OCI-LY1 (cell line): ENCODE measurements at regions not wholly inside any gene's neighbourhood (a gene's known extent, or its start where the extent isn't known, plus 50 kb on each side); places are given as distances from the start of the nearest gene placed in this dataset.

Experiments
- H2AFZ ChIP-seq: fragments of 200-600 bp; sonication (generic), shearing (Covaris generic); 2 replicates; pipeline ENCODE4 v1.6.0; 2014; ENCODE audit warnings: antibody characterized with exemption, mild to moderate bottlenecking, low read length
- H3F3A ChIP-seq: fragments of 200-600 bp; sonication (generic), shearing (Covaris generic); 2 replicates; pipeline ENCODE4 v1.6.0; 2014; ENCODE audit warnings: mild to moderate bottlenecking, antibody characterized with exemption, low read length, moderate library complexity; ENCODE audit not compliant: insufficient read depth
- H3K27ac ChIP-seq: fragments of 200-600 bp; sonication (generic); 2 replicates; pipeline ENCODE4 v1.5.1; 2014; ENCODE audit warnings: low read length, mixed run types, mild to moderate bottlenecking, low read depth; ENCODE audit not compliant: poor library complexity, severe bottlenecking
- H3K27me3 ChIP-seq: fragments of 200-600 bp; sonication (generic); 2 replicates; pipeline ENCODE4 v1.6.0; 2014; ENCODE audit warnings: antibody characterized with exemption, mild to moderate bottlenecking, low read length, moderate library complexity; ENCODE audit not compliant: insufficient read depth
- H3K36me3 ChIP-seq: fragments of 200-600 bp; sonication (generic); 2 replicates; pipeline ENCODE4 v1.6.1; 2014; ENCODE audit warnings: mild to moderate bottlenecking, antibody characterized with exemption, low read length, moderate library complexity, mixed read lengths; ENCODE audit not compliant: insufficient read depth
- H3K4me1 ChIP-seq: fragments of 200-600 bp; sonication (generic); 2 replicates; pipeline ENCODE4 v1.5.1; 2014; ENCODE audit warnings: mild to moderate bottlenecking, low read length, moderate library complexity; ENCODE audit not compliant: insufficient read depth, severe bottlenecking
- H3K4me2 ChIP-seq: fragments of 200-600 bp; sonication (generic), shearing (Covaris generic); 2 replicates; pipeline ENCODE4 v1.6.1; 2014; ENCODE audit warnings: low read length
- H3K4me3 ChIP-seq: fragments of 200-600 bp; sonication (generic); 2 replicates; pipeline ENCODE4 v1.5.1; 2014; ENCODE audit warnings: low read length, low read depth, mild to moderate bottlenecking, mixed read lengths; ENCODE audit not compliant: poor library complexity, severe bottlenecking
- H3K79me2 ChIP-seq: fragments of 200-600 bp; shearing (Covaris generic); 2 replicates; pipeline ENCODE4 v1.6.1; 2016; ENCODE audit warnings: mixed run types, low read length, mixed read lengths; ENCODE audit not compliant: insufficient read depth
- H3K9ac ChIP-seq: fragments of 200-600 bp; sonication (generic), shearing (Covaris generic); 2 replicates; pipeline ENCODE4 v1.6.1; 2014; ENCODE audit warnings: mild to moderate bottlenecking, low read length, mixed read lengths
- H3K9me2 ChIP-seq: fragments of 200-600 bp; sonication (generic), shearing (Covaris generic); 2 replicates; pipeline ENCODE4 v1.6.1; 2014; ENCODE audit warnings: low read depth, mild to moderate bottlenecking, low read length, mixed read lengths
- H3K9me3 ChIP-seq: fragments of 200-600 bp; shearing (Covaris generic); 2 replicates; pipeline ENCODE4 v1.6.1; 2014; ENCODE audit warnings: low read length, mixed read lengths
- H4K20me1 ChIP-seq: fragments of 200-600 bp; sonication (generic), shearing (Covaris generic); 2 replicates; pipeline ENCODE4 v1.6.0; 2016; ENCODE audit warnings: mild to moderate bottlenecking, low read length; ENCODE audit not compliant: insufficient read depth
- EZH2 ChIP-seq: fragments of 200-600 bp; sonication (generic), shearing (Covaris generic); IDR thresholded peaks from 2 replicates; pipeline ENCODE4 v1.8.0; 2017; ENCODE audit warnings: borderline replicate concordance, mixed run types, mild to moderate bottlenecking, antibody characterized with exemption, low read length, moderate library complexity, mixed read lengths
- TF ChIP-seq, protein P1 (sequence below): fragments of 200-600 bp; sonication (generic), shearing (Covaris generic); IDR thresholded peaks from 2 replicates; pipeline ENCODE4 v1.5.1; 2017; ENCODE audit warnings: mild to moderate bottlenecking, antibody characterized with exemption, low read length, moderate library complexity, mixed read lengths

DNA sequence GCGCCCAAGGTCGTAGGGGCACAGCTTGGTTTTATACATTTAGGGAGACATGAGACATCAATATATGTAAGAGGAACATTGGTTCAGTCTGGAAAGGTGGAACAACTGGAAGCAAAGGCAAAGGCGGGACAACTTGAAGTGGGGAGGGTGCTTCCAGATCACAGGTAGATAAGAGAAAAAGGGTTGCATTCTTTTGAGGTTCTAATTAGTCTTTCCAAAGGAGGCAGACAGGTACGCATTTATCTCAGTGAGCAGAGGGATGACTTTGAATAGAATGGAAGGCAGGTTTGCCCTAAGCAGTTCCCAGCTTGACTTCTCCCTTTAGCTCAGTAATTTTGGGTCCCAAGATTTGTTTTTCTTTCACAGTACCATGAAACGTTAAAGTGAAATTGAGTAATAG is 223.2 kb downstream of the FAM47A start:
- Histone ChIP-seq H4K20me1 (no peaks in the 10 kb centered on the region), H3K4me2 (no peak overlapping the region), H3K79me2 (no peaks in the 10 kb centered on the region), H2AFZ (no peak overlapping the region), H3K9ac (no peak overlapping the region), H3K9me2 (no peaks in the 10 kb centered on the region), H3K4me1 (no peaks in the 10 kb centered on the region), H3K27ac (no peak overlapping the region), H3K27me3 (no peaks in the 10 kb centered on the region), H3K9me3 (no peaks in the 10 kb centered on the region), H3F3A (no peaks in the 10 kb centered on the region), H3K4me3 (no peak overlapping the region), H3K36me3 (no peaks in the 10 kb centered on the region)
- TF ChIP-seq EZH2 = no peak
- TF ChIP-seq, protein P1, sequence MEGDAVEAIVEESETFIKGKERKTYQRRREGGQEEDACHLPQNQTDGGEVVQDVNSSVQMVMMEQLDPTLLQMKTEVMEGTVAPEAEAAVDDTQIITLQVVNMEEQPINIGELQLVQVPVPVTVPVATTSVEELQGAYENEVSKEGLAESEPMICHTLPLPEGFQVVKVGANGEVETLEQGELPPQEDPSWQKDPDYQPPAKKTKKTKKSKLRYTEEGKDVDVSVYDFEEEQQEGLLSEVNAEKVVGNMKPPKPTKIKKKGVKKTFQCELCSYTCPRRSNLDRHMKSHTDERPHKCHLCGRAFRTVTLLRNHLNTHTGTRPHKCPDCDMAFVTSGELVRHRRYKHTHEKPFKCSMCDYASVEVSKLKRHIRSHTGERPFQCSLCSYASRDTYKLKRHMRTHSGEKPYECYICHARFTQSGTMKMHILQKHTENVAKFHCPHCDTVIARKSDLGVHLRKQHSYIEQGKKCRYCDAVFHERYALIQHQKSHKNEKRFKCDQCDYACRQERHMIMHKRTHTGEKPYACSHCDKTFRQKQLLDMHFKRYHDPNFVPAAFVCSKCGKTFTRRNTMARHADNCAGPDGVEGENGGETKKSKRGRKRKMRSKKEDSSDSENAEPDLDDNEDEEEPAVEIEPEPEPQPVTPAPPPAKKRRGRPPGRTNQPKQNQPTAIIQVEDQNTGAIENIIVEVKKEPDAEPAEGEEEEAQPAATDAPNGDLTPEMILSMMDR = no peak

DNA sequence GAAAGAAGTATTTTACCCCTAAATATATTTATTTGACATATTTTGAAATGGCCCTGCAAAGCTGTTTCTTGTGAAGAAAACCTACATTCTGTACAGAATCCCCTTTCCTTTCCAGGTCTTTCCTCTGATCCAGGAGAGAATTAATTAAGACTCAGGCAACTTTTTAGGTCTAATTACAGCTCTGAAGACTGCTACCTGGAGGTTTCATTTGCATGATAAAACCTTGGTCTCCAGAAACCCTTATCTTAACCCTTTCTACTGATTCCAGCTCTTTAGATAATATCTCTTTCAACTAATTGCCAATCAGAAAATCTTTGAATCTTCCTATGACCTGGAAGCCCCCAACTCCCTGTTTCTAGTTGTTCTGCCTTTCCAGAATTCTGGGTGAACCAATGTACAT is 224.0 kb downstream of the FAM47A start:
- Histone ChIP-seq H3K27me3 (no peaks in the 10 kb centered on the region), H3K4me3 (no peak overlapping the region), H3K36me3 (no peaks in the 10 kb centered on the region), H3K27ac (no peak overlapping the region), H3K9me3 (no peaks in the 10 kb centered on the region), H3F3A (no peaks in the 10 kb centered on the region), H3K9ac (no peak overlapping the region), H2AFZ (no peak overlapping the region), H4K20me1 (no peaks in the 10 kb centered on the region), H3K9me2 (no peaks in the 10 kb centered on the region), H3K4me2 (no peak overlapping the region), H3K79me2 (no peaks in the 10 kb centered on the region), H3K4me1 (no peaks in the 10 kb centered on the region)
- TF ChIP-seq, protein P1 = no peak
- no peak for TF ChIP-seq EZH2

DNA sequence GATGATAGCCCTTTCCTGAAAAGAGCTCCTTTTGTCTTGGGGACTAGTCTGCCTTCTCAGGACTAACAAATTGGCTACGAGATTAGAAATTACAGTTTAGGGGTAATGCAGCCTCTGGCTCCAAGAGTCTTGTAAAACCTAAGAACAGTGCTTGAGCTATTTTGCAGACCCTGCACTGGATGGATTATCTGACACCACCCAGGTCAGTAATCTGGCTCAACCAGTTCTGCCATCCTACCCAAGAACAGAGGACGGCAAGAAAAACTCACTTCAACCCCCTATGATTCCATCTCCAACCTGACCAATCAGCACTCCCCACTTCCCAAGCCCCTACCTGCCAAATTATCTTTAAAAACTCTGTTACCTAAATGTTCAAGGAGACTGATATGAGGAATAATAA is 225.1 kb downstream of the FAM47A start:
- H3K9ac ChIP-seq = no peak overlapping the region

More for the DNA sequence above, 225.1 kb downstream of the FAM47A start:
- Histone ChIP-seq H3K4me3 (no peak overlapping the region), H3K4me1 (no peaks in the 10 kb centered on the region), H3K9me2 (no peaks in the 10 kb centered on the region), H3K4me2 (no peak overlapping the region), H3K79me2 (no peaks in the 10 kb centered on the region), H2AFZ (no peak overlapping the region), H3F3A (no peaks in the 10 kb centered on the region), H3K9me3 (no peaks in the 10 kb centered on the region), H3K27me3 (no peaks in the 10 kb centered on the region), H3K27ac (no peak overlapping the region), H4K20me1 (no peaks in the 10 kb centered on the region), H3K36me3 (no peaks in the 10 kb centered on the region)
- TF ChIP-seq EZH2 = no peak
- TF ChIP-seq, protein P1 = no peak
